IgD-negative memory B cell (primary cell): ENCODE measurements at regions not wholly inside any gene's neighbourhood (a gene's known extent, or its start where the extent isn't known, plus 50 kb on each side); places are given as distances from the start of the nearest gene placed in this dataset.

Source experiments
- H3K27ac Mint-ChIP-seq, 3 donors: one replicate each; pipeline ENCODE4 v1.8.0; 2020 to 2022; ENCODE audit warnings: mild to moderate bottlenecking in 3 of 3, mixed read lengths in 3 of 3, moderate library complexity in 1 of 3
- H3K27me3 Mint-ChIP-seq: one replicate; pipeline ENCODE4 v1.8.0; 2021; ENCODE audit warnings: mixed read lengths
- H3K36me3 Mint-ChIP-seq: one replicate; pipeline ENCODE4 v1.8.0; 2020; ENCODE audit warnings: mild to moderate bottlenecking, mixed read lengths
- H3K4me1 Mint-ChIP-seq, 3 donors: one replicate each; pipeline ENCODE4 v1.8.0; 2020 to 2022; ENCODE audit warnings: mixed read lengths in 3 of 3, mild to moderate bottlenecking in 1 of 3
- H3K4me3 Mint-ChIP-seq, 4 donors: one replicate each; pipeline ENCODE4 v1.8.0; 2020 to 2022; ENCODE audit warnings: mild to moderate bottlenecking in 4 of 4, mixed read lengths in 4 of 4, moderate library complexity in 3 of 4
- H3K9me3 Mint-ChIP-seq, 3 donors: one replicate each; pipeline ENCODE4 v1.8.0; 2020 to 2021; ENCODE audit warnings: mixed read lengths in 3 of 3, mild to moderate bottlenecking in 1 of 3

GRCh38 chr12:39161465-39162085 lies 256.2 kb upstream of the CPNE8 start:
- peaks cover 4% of the 10 kb centered on the region for H3K36me3 Mint-ChIP-seq

DNA sequence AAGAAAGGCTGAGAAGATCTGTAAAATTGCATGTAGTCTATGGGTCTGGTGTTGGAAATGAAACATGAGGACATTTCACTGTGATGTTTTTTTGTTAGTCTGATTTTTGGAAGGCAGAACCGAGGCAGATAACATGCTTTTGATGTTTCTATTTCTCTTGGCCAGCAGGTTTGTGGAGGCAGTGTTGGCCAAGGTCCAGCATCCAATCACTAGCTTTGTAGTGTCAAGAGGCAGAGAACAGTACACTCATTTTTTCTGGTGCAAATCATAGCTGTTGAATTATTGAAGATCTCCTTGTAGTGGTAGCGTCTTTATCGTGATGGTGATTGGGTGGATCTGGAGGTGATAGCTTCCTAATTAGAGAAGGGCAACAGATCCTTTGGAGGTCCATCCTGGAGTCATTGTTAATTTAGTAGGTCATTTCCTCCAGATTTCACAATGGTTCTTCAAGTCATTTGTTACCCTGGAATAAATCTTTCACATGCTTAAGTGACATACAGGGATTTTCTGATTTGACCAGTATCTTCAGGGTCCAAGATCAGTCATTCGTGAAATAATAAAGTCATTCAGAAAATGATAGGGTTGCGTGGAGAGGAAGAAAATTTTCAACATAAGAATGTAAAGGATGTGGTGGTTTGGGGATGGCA lies 252.4 kb upstream of the CPNE8 start:
- Mint-ChIP-seq H3K36me3 (peaks cover 4% of the 10 kb centered on the region), H3K4me1 (no peaks in the 10 kb centered on the region), H3K9me3 (peaks cover 2 to 7% (median 5%) of the 10 kb centered on the region in 3 donors), H3K4me3 (no peak overlapping the region), H3K27me3 (no peaks in the 10 kb centered on the region), H3K27ac (no peak overlapping the region)

More at GRCh38 chr12:39161465-39162085, 256.2 kb upstream of the CPNE8 start:
- H3K4me1 Mint-ChIP-seq: no peaks in the 10 kb centered on the region
- H3K27me3 Mint-ChIP-seq: no peaks in the 10 kb centered on the region
- H3K27ac Mint-ChIP-seq: no peak overlapping the region
- peaks cover 0 to 7% (median 4%) of the 10 kb centered on the region in 3 donors for H3K9me3 Mint-ChIP-seq
- H3K4me3 Mint-ChIP-seq: no peak overlapping the region

DNA sequence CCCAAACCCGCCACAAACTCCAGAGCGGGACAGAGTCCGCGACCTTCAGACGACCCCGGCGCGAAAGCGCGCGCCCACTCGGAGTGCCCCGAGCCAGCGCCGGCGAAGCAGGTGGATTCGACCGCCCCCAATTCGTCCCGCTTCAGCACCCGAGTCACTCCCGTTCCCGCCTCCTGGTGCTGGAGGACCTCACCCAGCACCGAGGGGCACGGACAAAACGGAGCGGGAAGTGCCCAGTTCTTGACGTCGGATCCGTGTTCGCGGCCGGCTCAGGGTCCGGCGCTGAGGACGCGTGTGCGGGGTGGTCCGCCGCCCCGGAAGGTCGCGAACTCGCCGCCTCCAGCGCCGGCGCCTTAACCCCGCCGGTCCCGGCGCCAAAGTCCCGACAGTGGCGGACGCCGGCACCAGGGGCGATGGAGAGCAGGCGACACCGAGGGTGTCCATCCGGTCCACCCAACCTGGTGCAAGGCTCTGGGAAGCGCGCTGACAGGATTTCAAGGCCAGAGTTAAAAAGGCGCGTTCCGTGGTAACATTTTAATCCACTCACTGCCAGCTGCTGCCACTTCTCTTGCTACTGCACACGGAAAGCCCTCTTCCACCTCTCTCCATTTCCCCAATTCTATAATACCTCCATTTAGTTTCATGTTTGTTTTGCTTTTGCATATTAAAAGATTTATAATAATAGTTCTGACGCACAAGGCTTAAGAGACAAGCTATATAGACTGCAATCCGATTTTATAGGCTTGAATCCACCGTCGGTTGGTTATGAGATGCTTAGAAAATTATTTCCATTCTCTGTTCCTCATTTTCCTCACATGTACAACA lies 240.0 kb upstream of the CPNE8 start:
- Mint-ChIP-seq H3K4me3 (peak overlapping the region in 1 of 4 donors; percentile 53), H3K27me3 (peaks cover 8% of the 10 kb centered on the region), H3K36me3 (no peaks in the 10 kb centered on the region), H3K9me3 (peaks cover 5 to 30% (median 24%) of the 10 kb centered on the region in 3 donors), H3K4me1 (no peaks in the 10 kb centered on the region), H3K27ac (no peak overlapping the region)

- Mint-ChIP-seq H3K36me3 (no peaks in the 10 kb centered on the region), H3K4me1 (no peaks in the 10 kb centered on the region), H3K27ac (no peak overlapping the region), H3K9me3 (peaks cover 5 to 25% (median 23%) of the 10 kb centered on the region in 3 donors), H3K4me3 (no peak overlapping the region), H3K27me3 (peaks cover 8% of the 10 kb centered on the region)
Measured at GRCh38 chr12:39144613-39145061, 239.2 kb upstream of the CPNE8 start.

DNA sequence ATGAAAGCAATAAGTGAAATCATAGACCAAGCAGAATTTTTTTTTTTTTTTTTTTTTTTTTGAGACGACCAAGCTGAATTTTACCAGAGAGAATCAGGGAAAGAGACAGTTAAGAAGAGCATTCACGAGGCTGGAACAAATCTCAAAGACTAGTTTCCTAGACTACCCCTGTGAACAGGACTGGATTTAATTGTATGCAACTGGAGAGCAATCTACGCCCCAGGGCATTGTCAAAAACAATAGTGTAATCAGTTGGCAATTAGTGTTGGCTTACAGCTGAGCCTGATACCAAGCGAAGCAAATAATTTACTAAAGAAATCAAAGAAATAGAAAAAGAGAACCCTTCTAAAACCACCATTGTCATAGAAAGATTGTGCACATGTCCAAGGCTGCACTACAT lies 232.9 kb upstream of the CPNE8 start:
- Mint-ChIP-seq H3K36me3 (no peaks in the 10 kb centered on the region), H3K27me3 (no peaks in the 10 kb centered on the region), H3K27ac (no peak overlapping the region), H3K9me3 (peaks cover 2 to 14% (median 3%) of the 10 kb centered on the region in 3 donors), H3K4me1 (no peaks in the 10 kb centered on the region), H3K4me3 (no peak overlapping the region)

DNA sequence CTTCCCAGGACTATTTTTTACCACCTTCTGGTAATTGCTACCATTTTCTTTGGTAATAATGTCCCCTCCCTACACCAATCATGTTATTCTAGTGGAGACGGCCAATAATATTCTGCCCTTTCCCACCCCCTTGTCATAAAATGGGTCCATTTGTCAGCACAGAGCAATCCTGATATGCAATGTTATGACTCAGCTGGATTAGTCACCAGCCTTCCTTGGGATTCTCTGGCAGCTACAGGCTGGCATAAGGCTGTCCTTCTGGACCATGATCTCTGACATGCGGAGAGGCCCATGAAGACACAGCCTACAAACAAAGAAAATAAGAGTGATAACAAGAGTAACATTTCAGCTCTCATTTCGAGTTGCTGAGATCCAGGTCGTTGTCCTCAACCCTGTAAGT lies 222.0 kb upstream of the CPNE8 start:
- H3K27ac Mint-ChIP-seq: no peak overlapping the region
- no peak overlapping the region for H3K4me3 Mint-ChIP-seq
- H3K9me3 Mint-ChIP-seq: peaks cover 0 to 2% (median 0%) of the 10 kb centered on the region in 3 donors
- H3K4me1 Mint-ChIP-seq: no peaks in the 10 kb centered on the region
- no peaks in the 10 kb centered on the region for H3K27me3 Mint-ChIP-seq
- H3K36me3 Mint-ChIP-seq: no peaks in the 10 kb centered on the region

GRCh38 chr12:39125566-39125965 lies 220.2 kb upstream of the CPNE8 start:
- no peaks in the 10 kb centered on the region for H3K27me3 Mint-ChIP-seq
- no peaks in the 10 kb centered on the region for H3K4me1 Mint-ChIP-seq
- H3K36me3 Mint-ChIP-seq: no peaks in the 10 kb centered on the region
- peaks cover 0 to 4% (median 0%) of the 10 kb centered on the region in 3 donors for H3K9me3 Mint-ChIP-seq
- H3K4me3 Mint-ChIP-seq: no peak overlapping the region
- no peak overlapping the region for H3K27ac Mint-ChIP-seq

GRCh38 chr12:39124768-39125167 lies 219.4 kb upstream of the CPNE8 start:
- no peaks in the 10 kb centered on the region for H3K4me1 Mint-ChIP-seq
- H3K9me3 Mint-ChIP-seq: peaks cover 0 to 4% (median 0%) of the 10 kb centered on the region in 3 donors
- no peaks in the 10 kb centered on the region for H3K36me3 Mint-ChIP-seq
- H3K27ac Mint-ChIP-seq: no peak overlapping the region
- no peak overlapping the region for H3K4me3 Mint-ChIP-seq
- no peaks in the 10 kb centered on the region for H3K27me3 Mint-ChIP-seq

- Mint-ChIP-seq H3K36me3 (no peaks in the 10 kb centered on the region), H3K4me1 (no peaks in the 10 kb centered on the region), H3K4me3 (no peak overlapping the region), H3K9me3 (peaks cover 0 to 4% (median under 1%) of the 10 kb centered on the region in 3 donors), H3K27me3 (no peaks in the 10 kb centered on the region), H3K27ac (peak overlapping the region in 1 of 3 donors; percentile 59)
Measured at GRCh38 chr12:39123580-39124253, 218.3 kb upstream of the CPNE8 start.

GRCh38 chr12:39122562-39123204 lies 217.3 kb upstream of the CPNE8 start:
- H3K4me1 Mint-ChIP-seq: no peaks in the 10 kb centered on the region
- no peaks in the 10 kb centered on the region for H3K36me3 Mint-ChIP-seq
- H3K27ac Mint-ChIP-seq: no peak overlapping the region

GRCh38 chr12:39116861-39117260 lies 211.5 kb upstream of the CPNE8 start:
- Mint-ChIP-seq H3K9me3 (peaks cover 0 to 4% (median 1%) of the 10 kb centered on the region in 3 donors), H3K4me1 (no peaks in the 10 kb centered on the region), H3K27ac (no peak overlapping the region), H3K36me3 (no peaks in the 10 kb centered on the region), H3K4me3 (no peak overlapping the region), H3K27me3 (no peaks in the 10 kb centered on the region)

More at GRCh38 chr12:39122562-39123204, 217.3 kb upstream of the CPNE8 start:
- Mint-ChIP-seq H3K9me3 (peaks cover 0 to 4% (median 1%) of the 10 kb centered on the region in 3 donors), H3K27me3 (no peaks in the 10 kb centered on the region), H3K4me3 (no peak overlapping the region)

DNA sequence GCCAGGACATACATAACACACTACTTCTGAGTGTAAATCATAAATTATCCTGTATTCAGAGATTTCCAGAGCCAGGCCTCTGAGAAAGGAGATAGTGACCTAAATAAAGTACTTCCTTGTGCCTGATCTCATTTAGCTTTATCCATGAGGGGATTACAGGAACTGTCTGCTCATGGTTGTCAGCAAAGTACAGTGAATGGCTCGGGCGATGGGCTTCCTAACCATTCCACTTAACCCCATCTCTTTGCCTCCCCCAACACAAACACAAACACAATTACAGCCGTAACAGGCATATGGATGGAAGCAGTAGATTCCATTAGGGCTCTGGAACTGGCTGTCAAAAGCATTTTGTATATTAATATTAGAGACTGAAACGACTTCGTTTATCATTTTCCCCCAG lies 206.7 kb upstream of the CPNE8 start:
- peaks cover 0 to 2% (median 0%) of the 10 kb centered on the region in 3 donors for H3K9me3 Mint-ChIP-seq
- H3K27me3 Mint-ChIP-seq: no peaks in the 10 kb centered on the region
- no peak overlapping the region for H3K4me3 Mint-ChIP-seq
- no peaks in the 10 kb centered on the region for H3K4me1 Mint-ChIP-seq
- no peaks in the 10 kb centered on the region for H3K36me3 Mint-ChIP-seq
- no peak overlapping the region for H3K27ac Mint-ChIP-seq

- Mint-ChIP-seq H3K36me3 (no peaks in the 10 kb centered on the region), H3K27me3 (no peaks in the 10 kb centered on the region), H3K9me3 (peaks cover 0 to 5% (median 0%) of the 10 kb centered on the region in 3 donors), H3K4me3 (no peak overlapping the region), H3K4me1 (peaks cover 0 to 2% (median 0%) of the 10 kb centered on the region in 3 donors), H3K27ac (no peak overlapping the region)
Measured at GRCh38 chr12:39105111-39105510, 199.7 kb upstream of the CPNE8 start.

GRCh38 chr12:39103552-39104165 lies 198.3 kb upstream of the CPNE8 start:
- H3K36me3 Mint-ChIP-seq: no peaks in the 10 kb centered on the region
- H3K27ac Mint-ChIP-seq: no peak overlapping the region
- no peak overlapping the region for H3K4me3 Mint-ChIP-seq
- H3K9me3 Mint-ChIP-seq: peaks cover 0 to 5% (median 0%) of the 10 kb centered on the region in 3 donors
- peaks cover 0 to 2% (median 0%) of the 10 kb centered on the region in 3 donors for H3K4me1 Mint-ChIP-seq
- no peaks in the 10 kb centered on the region for H3K27me3 Mint-ChIP-seq
